ENCODE measurements at regions not wholly inside any gene's neighbourhood (a gene's known extent, or its start where the extent isn't known, plus 50 kb on each side); places are given as distances from the start of the nearest gene placed in this dataset.

DNA sequence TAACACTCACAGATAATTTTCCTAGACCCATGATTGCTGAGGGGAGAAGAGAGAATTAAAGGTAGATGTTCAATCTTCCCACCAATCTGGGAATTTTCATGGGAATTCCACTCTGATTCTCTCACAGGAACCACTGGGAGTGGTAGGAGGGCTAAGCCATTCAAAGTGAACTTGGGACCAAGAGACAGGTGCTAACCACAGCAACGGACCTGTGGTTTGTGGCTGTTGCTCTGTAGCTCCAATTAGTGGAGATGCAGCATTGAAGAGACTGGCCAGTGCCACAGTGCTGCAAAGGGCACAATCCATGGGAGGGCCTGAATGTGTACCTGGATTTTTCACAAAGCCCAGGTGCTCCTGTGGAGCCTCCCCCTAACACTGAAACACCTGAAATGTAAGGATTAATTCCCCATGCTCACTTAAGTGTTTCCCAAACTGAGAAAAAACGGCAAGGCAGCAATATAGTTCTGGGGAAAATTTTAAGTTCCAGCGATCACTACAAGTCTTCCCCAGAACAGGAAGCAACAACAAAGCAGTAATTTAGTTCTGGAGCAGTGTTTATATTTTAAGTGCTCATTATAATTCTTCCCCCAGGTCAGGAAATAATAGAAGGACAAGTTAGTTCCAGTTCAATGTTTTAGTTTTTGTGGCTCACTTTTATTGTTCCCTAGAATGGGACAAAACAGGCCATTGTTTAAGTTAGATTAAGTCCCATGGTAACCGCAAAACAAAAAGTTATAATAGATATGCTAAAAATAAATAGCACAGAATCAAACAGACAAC is 1045.8 kb downstream of the CNTNAP5 start:
- Histone ChIP-seq H2AK5ac (ENCODE audit: low read length, severe bottlenecking) (no peak overlapping the region), H3K14ac (ENCODE audit: low read length in 2 of 2) (no peak overlapping the region), H3K23ac (ENCODE audit: low read length in 2 of 2) (no peak overlapping the region), H4K8ac (ENCODE audit: low read length) (no peak overlapping the region), H3K9ac (ENCODE audit: low read length) (no peak overlapping the region), H2BK120ac (ENCODE audit: low read depth, low read length) (no peak overlapping the region), H2AFZ (ENCODE audit: low read depth, low read length) (no peak overlapping the region), H3K79me1 (replicated peaks; ENCODE audit: low read length, poor library complexity, severe bottlenecking) (no peaks in the 10 kb centered on the region), H3K27me3 (ENCODE audit: control insufficient read depth in 1 of 2, insufficient read depth in 1 of 2, low read length in 2 of 2) (no peaks in the 10 kb centered on the region), H3K4me3 (ENCODE audit: insufficient read depth in 1 of 2, low read depth in 1 of 2, low read length in 2 of 2) (no peak overlapping the region), H3K27ac (ENCODE audit: low read length, poor library complexity, severe bottlenecking) (no peak overlapping the region), H3K4me1 (ENCODE audit: control insufficient read depth, insufficient read depth, low read depth, low read length) (no peaks in the 10 kb centered on the region), H3K9me3 (ENCODE audit: control insufficient read depth, low read length) (peaks cover 47% of the 10 kb centered on the region), H2BK12ac (ENCODE audit: low read length in 2 of 2) (no peak overlapping the region), H2BK5ac (ENCODE audit: low read depth, low read length, poor library complexity, severe bottlenecking) (no peak overlapping the region), H2BK15ac (ENCODE audit: low read depth, poor library complexity, severe bottlenecking) (no peak overlapping the region), H3K4ac (ENCODE audit: low read depth in 1 of 2, low read length in 2 of 2) (no peak overlapping the region), H4K91ac (ENCODE audit: low read length) (no peak overlapping the region), H3K36me3 (ENCODE audit: control insufficient read depth in 1 of 2, insufficient read depth in 2 of 2, low read depth in 1 of 2, low read length in 2 of 2) (no peaks in the 10 kb centered on the region), H3K4me2 (ENCODE audit: low read length, poor library complexity, severe bottlenecking) (no peak overlapping the region), H3K18ac (ENCODE audit: low read depth in 1 of 2, low read length in 2 of 2) (no peak overlapping the region)
- WGBS = 61% methylated on average over 1 of the region's 4 CpGs
- no peak for DNase-seq

DNA sequence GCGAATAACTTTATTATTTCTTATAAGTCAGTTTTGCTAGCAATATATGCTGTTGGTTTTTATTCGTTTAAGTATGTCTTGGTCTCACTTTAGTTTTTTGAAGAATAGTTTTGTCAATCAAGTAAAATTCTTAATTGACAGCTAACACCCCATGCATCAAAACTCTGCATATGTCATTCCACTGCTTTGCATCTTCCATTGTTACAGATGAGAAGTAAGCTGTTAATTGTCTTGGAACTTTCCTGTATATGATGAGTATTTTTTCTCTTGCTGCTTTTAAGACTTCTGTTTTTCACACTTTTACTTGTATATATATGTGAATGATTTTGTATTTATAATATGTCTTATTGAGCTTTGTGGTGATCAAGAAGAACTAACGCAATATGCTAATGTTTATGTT is 1048.4 kb downstream of the CNTNAP5 start:
- no peak overlapping the region for H2BK15ac ChIP-seq (ENCODE audit: low read depth, poor library complexity, severe bottlenecking)
- no peak overlapping the region for H3K18ac ChIP-seq (ENCODE audit: low read depth in 1 of 2, low read length in 2 of 2)
- H2AFZ ChIP-seq (ENCODE audit: low read depth, low read length) = no peak overlapping the region
- no peaks in the 10 kb centered on the region for H3K27me3 ChIP-seq (ENCODE audit: control insufficient read depth in 1 of 2, insufficient read depth in 1 of 2, low read length in 2 of 2)
- no peaks in the 10 kb centered on the region for H3K79me1 ChIP-seq (replicated peaks; ENCODE audit: low read length, poor library complexity, severe bottlenecking)
- WGBS = 100% methylated on average over 1 of the region's 3 CpGs
- no peak overlapping the region for H3K4ac ChIP-seq (ENCODE audit: low read depth in 1 of 2, low read length in 2 of 2)
- H3K4me1 ChIP-seq (ENCODE audit: control insufficient read depth, insufficient read depth, low read depth, low read length) = no peaks in the 10 kb centered on the region
- no peak overlapping the region for H2AK5ac ChIP-seq (ENCODE audit: low read length, severe bottlenecking)
- H3K9me3 ChIP-seq (ENCODE audit: control insufficient read depth, low read length) = peaks cover 53% of the 10 kb centered on the region
- H2BK5ac ChIP-seq (ENCODE audit: low read depth, low read length, poor library complexity, severe bottlenecking) = no peak overlapping the region
- no peak overlapping the region for H3K4me2 ChIP-seq (ENCODE audit: low read length, poor library complexity, severe bottlenecking)
- no peak overlapping the region for H3K27ac ChIP-seq (ENCODE audit: low read length, poor library complexity, severe bottlenecking)
- no peak overlapping the region for H3K23ac ChIP-seq (ENCODE audit: low read length in 2 of 2)
- no peak overlapping the region for H3K14ac ChIP-seq (ENCODE audit: low read length in 2 of 2)
- H4K8ac ChIP-seq (ENCODE audit: low read length) = no peak overlapping the region
- H2BK120ac ChIP-seq (ENCODE audit: low read depth, low read length) = no peak overlapping the region
- no peak overlapping the region for H2BK12ac ChIP-seq (ENCODE audit: low read length in 2 of 2)
- H3K9ac ChIP-seq (ENCODE audit: low read length) = no peak overlapping the region
- no peaks in the 10 kb centered on the region for H3K36me3 ChIP-seq (ENCODE audit: control insufficient read depth in 1 of 2, insufficient read depth in 2 of 2, low read depth in 1 of 2, low read length in 2 of 2)
- H4K91ac ChIP-seq (ENCODE audit: low read length) = no peak overlapping the region
- H3K4me3 ChIP-seq (ENCODE audit: insufficient read depth in 1 of 2, low read depth in 1 of 2, low read length in 2 of 2) = no peak overlapping the region
- DNase-seq = no peak

DNA sequence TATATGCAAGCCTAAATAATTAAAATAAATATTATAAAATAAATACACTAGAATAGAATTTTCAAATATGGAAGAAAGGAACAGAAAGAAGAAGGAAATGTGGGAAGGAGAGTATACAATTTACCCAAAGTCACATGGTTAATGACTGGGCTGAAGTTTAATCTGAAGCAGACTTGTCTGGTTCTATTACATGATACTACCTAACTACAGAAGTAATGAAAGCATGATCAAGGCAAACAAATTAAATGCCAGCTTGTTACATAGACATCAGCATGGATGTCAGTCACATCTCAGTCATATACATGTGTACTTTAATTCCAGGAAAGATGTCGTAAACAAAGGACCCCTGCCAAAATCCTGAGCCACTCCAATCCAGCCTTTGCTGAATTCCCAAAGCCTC is 1060.8 kb downstream of the CNTNAP5 start:
- H3K27ac ChIP-seq (ENCODE audit: low read length, poor library complexity, severe bottlenecking) = no peak overlapping the region
- DNase-seq = no peak
- H2AK5ac ChIP-seq (ENCODE audit: low read length, severe bottlenecking) = no peak overlapping the region
- H3K4me2 ChIP-seq (ENCODE audit: low read length, poor library complexity, severe bottlenecking) = no peak overlapping the region
- H3K9ac ChIP-seq (ENCODE audit: low read length) = no peak overlapping the region
- H3K36me3 ChIP-seq (ENCODE audit: control insufficient read depth in 1 of 2, insufficient read depth in 2 of 2, low read depth in 1 of 2, low read length in 2 of 2) = no peaks in the 10 kb centered on the region
- H2BK12ac ChIP-seq (ENCODE audit: low read length in 2 of 2) = no peak overlapping the region
- H3K4me1 ChIP-seq (ENCODE audit: control insufficient read depth, insufficient read depth, low read depth, low read length) = no peaks in the 10 kb centered on the region
- no peaks in the 10 kb centered on the region for H3K27me3 ChIP-seq (ENCODE audit: control insufficient read depth in 1 of 2, insufficient read depth in 1 of 2, low read length in 2 of 2)
- no peak overlapping the region for H2AFZ ChIP-seq (ENCODE audit: low read depth, low read length)
- no peaks in the 10 kb centered on the region for H3K79me1 ChIP-seq (replicated peaks; ENCODE audit: low read length, poor library complexity, severe bottlenecking)
- no peak overlapping the region for H4K91ac ChIP-seq (ENCODE audit: low read length)
- H3K4me3 ChIP-seq (ENCODE audit: insufficient read depth in 1 of 2, low read depth in 1 of 2, low read length in 2 of 2) = no peak overlapping the region
- H3K14ac ChIP-seq (ENCODE audit: low read length in 2 of 2) = no peak overlapping the region
- H3K9me3 ChIP-seq (ENCODE audit: control insufficient read depth, low read length) = peaks cover 16% of the 10 kb centered on the region
- H3K23ac ChIP-seq (ENCODE audit: low read length in 2 of 2) = no peak overlapping the region
- no peak overlapping the region for H4K8ac ChIP-seq (ENCODE audit: low read length)
- no peak overlapping the region for H2BK15ac ChIP-seq (ENCODE audit: low read depth, poor library complexity, severe bottlenecking)
- no peak overlapping the region for H2BK120ac ChIP-seq (ENCODE audit: low read depth, low read length)
- H3K4ac ChIP-seq (ENCODE audit: low read depth in 1 of 2, low read length in 2 of 2) = no peak overlapping the region
- no peak overlapping the region for H3K18ac ChIP-seq (ENCODE audit: low read depth in 1 of 2, low read length in 2 of 2)
- 91% methylated on average over 1 of the region's 1 CpG for WGBS
- no peak overlapping the region for H2BK5ac ChIP-seq (ENCODE audit: low read depth, low read length, poor library complexity, severe bottlenecking)

DNA sequence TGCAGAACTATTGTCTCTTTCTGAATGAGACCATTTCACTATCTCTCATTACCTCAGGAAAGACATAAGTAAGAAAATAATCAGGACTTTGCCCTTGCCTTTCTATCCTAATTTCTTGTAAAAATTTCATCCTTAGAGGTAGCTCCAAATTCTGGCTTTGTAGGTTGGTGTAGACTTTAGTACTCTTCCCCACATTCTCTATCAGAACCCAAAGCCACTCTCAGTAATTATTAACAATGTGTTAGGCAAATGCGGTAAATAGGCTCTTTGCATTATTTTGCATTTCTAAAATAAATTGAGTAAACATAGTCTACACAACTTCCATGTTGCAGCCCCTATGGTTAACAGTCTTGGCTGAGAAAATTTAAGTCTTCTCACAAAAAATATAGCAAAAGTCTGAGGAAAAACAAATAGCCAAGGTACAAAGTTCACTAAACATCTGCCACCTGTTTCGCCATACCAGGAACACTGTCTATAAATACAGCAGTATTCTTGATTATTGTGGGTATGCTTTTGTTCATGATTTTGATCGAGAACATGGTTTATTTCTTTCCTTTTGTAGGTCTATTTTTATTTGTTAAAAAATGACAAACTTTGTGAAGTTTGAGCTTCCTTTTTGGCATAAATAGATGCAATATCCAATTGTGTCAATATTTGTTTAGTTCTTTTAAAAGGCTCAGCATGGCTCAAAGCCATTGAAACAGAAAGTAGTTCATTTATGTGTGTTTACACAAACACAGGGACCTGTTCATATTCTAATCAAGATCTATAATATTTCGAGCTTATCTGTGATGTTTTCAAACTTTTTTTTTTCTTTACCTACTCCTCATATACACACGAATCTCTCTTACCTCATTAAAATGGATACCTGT is 1061.5 kb downstream of the CNTNAP5 start:
- WGBS = 72% methylated on average over 3 of the region's 5 CpGs
- Histone ChIP-seq H3K79me1 (replicated peaks; ENCODE audit: low read length, poor library complexity, severe bottlenecking) (no peaks in the 10 kb centered on the region), H3K23ac (ENCODE audit: low read length in 2 of 2) (no peak overlapping the region), H2BK15ac (ENCODE audit: low read depth, poor library complexity, severe bottlenecking) (no peak overlapping the region), H3K9ac (ENCODE audit: low read length) (no peak overlapping the region), H2BK12ac (ENCODE audit: low read length in 2 of 2) (no peak overlapping the region), H3K36me3 (ENCODE audit: control insufficient read depth in 1 of 2, insufficient read depth in 2 of 2, low read depth in 1 of 2, low read length in 2 of 2) (no peaks in the 10 kb centered on the region), H4K91ac (ENCODE audit: low read length) (no peak overlapping the region), H3K4ac (ENCODE audit: low read depth in 1 of 2, low read length in 2 of 2) (no peak overlapping the region), H3K27ac (ENCODE audit: low read length, poor library complexity, severe bottlenecking) (no peak overlapping the region), H2BK5ac (ENCODE audit: low read depth, low read length, poor library complexity, severe bottlenecking) (no peak overlapping the region), H3K9me3 (ENCODE audit: control insufficient read depth, low read length) (peaks cover 16% of the 10 kb centered on the region), H2AFZ (ENCODE audit: low read depth, low read length) (no peak overlapping the region), H2BK120ac (ENCODE audit: low read depth, low read length) (no peak overlapping the region), H2AK5ac (ENCODE audit: low read length, severe bottlenecking) (no peak overlapping the region), H3K14ac (ENCODE audit: low read length in 2 of 2) (no peak overlapping the region), H3K18ac (ENCODE audit: low read depth in 1 of 2, low read length in 2 of 2) (no peak overlapping the region), H3K4me1 (ENCODE audit: control insufficient read depth, insufficient read depth, low read depth, low read length) (no peaks in the 10 kb centered on the region), H3K27me3 (ENCODE audit: control insufficient read depth in 1 of 2, insufficient read depth in 1 of 2, low read length in 2 of 2) (no peaks in the 10 kb centered on the region), H3K4me3 (ENCODE audit: insufficient read depth in 1 of 2, low read depth in 1 of 2, low read length in 2 of 2) (no peak overlapping the region), H4K8ac (ENCODE audit: low read length) (no peak overlapping the region), H3K4me2 (ENCODE audit: low read length, poor library complexity, severe bottlenecking) (no peak overlapping the region)
- DNase-seq = no peak
